ENCODE measurements at regions not wholly inside any gene's neighbourhood (a gene's known extent, or its start where the extent isn't known, plus 50 kb on each side); places are given as distances from the start of the nearest gene placed in this dataset.

DNA sequence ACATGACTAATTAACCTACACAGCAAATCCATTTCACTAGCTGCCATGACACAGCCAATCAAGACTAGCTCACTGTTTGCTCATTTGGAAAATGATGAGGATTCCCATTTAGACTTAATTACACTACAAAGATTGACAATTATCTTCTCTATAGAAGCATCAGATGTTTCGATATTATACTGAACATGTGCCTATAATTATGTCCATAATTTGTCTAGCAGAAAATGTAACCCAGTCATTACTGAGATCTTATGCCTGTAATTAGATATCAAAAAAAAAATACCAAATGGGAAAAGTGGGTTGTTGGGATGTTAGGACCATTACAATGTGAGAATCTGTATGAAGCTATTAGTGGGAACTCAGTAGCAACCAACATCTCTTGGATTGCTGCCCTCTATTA, 344.2 kb upstream of the MCTP2 start:
- no peak for DNase-seq (ENCODE audit: low read depth in 3 of 3, low spot score in 2 of 3)

DNA sequence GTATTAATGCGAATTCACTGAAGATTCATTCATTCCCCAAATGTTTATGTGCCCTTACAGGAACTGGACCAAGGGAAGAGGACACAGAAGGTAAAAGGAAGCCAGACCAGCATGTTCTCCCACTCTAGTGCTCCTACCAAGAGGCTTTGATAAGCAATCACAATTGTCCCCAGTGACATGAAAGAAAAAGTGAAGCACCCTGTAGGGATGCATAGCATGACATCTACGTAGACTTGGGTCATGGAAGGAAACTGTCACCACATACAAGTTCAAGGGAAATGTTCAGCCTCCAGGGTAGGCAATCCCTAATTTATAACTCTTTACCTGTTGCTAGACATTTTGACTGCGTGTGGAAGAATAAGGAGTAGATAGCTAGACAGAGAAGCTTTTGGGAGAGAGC, 348.6 kb upstream of the MCTP2 start:
- no peak for DNase-seq (ENCODE audit: low read depth in 3 of 3, low spot score in 2 of 3)

DNA sequence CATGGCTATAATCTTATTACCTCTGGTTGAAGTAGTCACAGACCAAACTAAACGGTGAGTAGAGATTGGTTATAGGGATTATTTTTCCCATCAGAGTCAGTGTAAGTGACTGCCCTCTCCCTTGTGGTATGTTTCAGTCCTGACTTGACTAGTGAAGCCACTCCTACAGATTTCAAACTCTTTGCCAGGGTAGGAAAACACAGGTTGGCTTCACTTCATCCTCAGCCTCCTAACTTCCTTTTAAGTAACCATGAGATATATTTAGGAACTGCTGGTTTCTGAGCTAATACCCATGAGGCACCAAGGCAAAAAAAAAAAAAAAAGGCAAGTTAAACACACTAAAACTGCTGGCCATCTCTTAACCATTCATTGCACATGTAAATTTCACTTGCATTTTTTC, 349.2 kb upstream of the MCTP2 start:
- no peak for DNase-seq (ENCODE audit: low read depth in 3 of 3, low spot score in 2 of 3)

DNA sequence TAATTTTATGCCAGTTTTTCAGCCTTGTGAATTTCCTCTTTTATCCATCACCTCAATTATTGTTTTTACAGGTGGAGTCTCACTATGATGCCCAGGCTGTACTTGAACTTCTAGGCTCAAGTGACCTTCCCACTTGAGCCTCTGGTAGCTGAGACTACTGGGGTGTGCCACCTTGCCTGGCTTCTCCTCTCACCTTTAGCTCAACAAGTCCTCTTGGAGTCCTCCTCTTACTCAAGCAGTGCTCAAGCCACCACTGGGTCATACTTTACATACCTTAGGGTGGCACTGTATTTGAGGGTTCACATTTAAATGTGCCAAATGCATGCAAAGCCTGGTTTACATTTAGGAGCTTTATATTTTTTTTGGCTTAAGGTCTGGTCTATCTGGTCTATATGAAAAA, 350.1 kb upstream of the MCTP2 start:
- DNase-seq (ENCODE audit: low read depth in 3 of 3, low spot score in 2 of 3), result no peak

DNA sequence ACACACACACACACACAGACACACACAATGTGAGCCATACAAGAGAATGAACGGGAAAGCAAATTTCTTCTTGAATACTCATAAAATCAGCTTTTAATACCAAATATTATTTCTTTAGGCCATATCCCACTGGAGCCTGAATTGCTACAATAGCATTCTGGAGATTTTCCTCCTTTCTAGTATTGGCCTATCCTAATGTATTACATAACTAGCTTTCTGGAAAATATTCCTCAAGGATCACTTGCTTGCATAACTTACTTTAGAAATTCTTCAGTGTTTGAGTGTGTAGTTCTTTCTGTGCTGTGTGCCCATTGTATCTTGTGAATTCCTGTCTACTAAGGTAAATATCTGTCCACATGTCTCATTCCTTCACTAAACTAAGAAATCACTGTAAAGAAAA, 351.0 kb upstream of the MCTP2 start:
- DNase-seq (ENCODE audit: low read depth in 3 of 3, low spot score in 2 of 3), result no peak

DNA sequence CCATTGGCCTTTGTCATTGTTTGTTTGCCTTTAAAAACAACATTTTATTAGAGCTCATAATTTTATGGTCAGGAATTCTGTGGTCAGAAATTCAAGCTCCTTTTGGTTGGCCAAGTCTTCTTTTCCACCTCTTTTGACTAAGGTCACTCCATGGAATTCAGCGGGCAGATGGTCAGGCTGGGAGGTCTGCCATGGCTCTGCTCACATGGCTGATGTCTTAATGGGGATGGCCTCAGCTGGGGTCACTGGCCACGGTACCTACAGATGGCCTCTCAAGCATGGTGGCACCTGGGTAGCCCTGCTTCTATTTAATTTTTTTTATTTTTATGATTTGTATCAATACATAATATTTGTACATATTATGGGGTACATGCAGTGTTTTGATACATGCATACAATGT, 360.8 kb upstream of the MCTP2 start:
- no peak for DNase-seq (ENCODE audit: low read depth in 3 of 3, low spot score in 2 of 3)

DNA sequence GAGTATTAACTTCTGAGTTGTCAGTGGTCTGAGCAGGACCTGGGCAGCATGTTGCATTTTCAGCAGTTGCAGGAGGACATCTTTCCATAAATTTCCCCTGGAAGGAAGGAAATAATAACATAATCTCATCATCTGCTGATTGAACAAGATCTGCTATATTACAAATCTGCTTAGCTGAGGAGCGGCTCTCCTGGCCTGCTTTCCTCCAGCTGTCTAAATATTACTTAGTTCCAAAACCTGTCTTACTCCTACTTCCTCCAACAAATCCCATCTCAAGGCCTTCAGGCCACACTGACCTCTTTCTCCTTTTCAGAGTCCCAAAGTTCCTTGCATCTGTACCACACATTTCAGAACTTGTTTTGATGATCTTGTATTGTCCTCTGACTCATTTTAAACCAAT, 364.4 kb upstream of the MCTP2 start:
- DNase-seq (ENCODE audit: low read depth in 3 of 3, low spot score in 2 of 3), result no peak

DNA sequence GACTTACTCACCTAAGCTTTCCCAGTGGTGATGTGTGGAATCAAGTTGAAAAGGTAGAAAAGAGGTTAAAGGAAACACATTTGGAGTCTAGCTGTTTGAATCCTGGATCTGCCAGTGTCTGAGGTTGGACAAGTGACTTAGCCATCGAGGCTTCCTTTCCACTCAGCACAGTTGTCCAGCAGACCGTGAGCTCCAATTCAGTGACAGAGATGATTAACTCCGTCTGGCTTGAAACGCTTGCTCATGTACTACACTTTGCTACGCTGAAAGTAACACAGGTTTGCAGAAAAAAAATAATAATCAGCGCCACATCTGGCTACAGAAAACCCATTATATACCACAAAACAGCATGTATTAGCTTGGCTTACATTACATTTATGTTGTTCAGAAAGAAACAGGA, 364.9 kb upstream of the MCTP2 start:
- DNase-seq (ENCODE audit: low read depth in 3 of 3, low spot score in 2 of 3), result peak in 1 of 3 donors; percentile 30

DNA sequence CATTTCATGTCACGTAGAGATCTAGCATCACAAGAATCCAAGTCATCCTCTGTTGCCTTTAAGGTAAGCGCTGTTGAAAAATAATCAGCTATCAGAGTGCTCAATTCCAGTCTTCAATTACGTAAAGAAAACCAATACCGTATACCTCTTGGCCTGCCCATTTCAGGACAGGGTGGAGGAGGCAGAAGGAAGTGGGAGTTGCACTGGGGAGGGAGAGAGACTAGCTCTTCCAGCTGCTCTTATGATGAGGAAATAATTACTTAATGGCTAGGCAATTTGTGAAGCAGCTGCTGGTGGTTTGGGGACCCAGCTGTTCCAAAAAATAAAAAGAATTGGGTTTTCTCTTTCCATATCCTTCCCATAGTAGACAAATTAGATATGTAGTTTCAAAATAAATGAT, 365.8 kb upstream of the MCTP2 start:
- no peak for DNase-seq (ENCODE audit: low read depth in 3 of 3, low spot score in 2 of 3)

DNA sequence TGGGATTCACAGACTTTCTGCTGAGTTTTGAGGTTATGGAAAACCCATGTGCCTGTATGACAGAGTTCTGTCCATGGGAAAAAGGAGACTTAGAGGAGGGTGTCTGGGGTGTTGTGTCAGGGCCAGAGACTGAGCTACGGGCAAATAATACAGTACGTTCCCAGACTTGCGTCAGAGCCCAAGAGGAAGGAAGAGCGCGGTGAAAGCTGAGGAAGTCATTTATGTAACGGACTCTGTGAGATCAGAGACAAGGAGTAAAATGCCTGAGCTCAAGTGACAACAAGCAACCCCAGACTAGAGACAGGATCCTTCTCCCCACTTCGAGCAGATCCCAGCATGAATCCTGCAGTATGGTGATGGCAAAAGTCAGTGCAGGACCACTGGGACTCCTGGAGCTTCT, 368.6 kb upstream of the MCTP2 start:
- DNase-seq (ENCODE audit: low read depth in 3 of 3, low spot score in 2 of 3), result no peak

DNA sequence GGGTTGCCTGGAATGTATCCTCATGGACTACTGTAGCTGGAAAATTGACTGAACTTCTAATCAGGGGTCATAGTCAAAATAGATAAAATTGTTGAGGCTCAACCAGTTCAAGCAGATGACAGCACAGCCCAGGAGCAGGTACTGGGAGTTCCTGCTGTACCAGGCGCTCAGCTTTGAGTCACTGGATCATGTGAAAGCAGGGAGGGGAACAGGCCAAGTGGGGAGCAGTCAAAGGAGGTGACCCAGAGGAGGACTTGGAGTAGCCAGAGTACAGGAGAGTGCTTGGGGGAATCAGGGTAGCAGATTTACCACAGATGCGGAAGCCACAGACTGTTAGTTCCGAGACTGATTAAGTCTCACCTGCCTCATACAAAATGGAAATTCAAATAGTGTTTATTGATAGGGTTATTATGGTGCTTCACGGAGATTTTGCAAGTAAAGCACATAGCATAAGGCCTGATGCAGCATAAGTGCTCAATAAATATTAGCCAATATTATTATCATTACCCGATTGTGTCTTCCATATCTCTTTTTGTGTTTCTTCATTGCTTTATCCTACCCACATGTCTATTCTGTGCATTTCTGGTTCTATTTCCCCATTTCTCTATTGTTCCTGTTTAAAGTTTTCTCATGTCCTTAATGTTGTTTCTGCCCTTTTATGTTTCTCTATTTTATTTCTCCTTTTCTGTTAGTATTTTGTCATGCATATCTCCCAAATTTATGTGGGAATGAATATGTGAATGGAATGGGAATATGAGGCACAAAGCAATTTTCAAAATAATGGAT, 369.2 kb upstream of the MCTP2 start:
- no peak for DNase-seq (ENCODE audit: low read depth in 3 of 3, low spot score in 2 of 3)

DNA sequence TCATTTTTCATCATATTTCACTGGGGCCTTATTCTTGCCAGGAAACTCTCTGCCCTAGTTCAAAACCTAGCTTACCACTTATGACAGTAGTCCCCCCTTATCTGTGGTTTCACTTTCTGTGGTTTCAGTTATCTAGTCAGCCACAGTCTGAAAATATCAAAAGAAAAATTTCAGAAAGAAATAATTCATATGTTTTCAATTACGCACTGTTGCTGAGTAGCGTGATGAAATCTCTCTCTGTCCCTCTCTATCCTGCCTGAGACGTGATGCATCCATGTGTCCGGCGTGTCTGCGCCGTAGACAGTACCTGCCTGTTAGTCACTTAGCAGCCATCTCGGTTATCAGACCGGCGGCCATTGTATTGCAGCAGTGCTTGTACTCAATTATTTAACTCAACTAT, 369.9 kb upstream of the MCTP2 start:
- DNase-seq (ENCODE audit: low read depth in 3 of 3, low spot score in 2 of 3), result no peak

DNA sequence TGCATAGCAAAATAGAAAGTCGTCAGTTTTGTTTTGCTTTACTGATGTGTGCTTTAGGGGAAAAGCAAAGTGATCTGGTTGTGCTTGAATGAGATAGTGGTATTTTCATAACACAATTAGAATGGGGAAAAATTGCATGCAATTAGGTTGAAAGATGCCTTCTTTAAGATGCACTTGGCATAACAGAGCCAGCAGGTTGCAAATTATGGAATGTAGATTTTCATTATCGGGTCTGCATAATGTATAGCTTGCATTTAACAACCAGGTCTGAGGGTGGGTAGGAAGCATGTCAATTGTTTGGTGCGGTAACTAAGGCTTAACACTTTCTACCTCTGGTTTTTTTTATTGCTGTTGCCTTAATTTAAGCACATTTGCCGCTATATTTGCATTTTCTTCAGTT, 370.7 kb upstream of the MCTP2 start:
- DNase-seq (ENCODE audit: low read depth in 3 of 3, low spot score in 2 of 3), result no peak

DNA sequence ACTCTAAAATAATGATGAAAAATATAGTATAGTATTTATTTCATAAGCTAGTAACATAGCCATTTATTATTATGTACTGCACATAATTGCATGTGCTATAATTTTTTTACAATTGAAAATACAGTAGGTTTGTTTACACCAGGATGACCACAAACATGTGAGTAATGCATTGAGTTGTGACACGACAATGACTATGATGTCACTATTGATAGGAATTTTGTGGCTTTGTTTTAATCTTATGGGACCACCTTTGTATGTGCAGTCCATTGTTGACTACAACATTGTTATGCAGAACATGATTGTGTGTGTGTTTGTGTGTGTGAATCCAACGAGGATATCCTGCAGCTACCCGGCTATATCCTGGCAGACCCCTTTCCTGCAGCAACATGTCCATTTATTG, 372.2 kb upstream of the MCTP2 start:
- no peak for DNase-seq (ENCODE audit: low read depth in 3 of 3, low spot score in 2 of 3)

DNA sequence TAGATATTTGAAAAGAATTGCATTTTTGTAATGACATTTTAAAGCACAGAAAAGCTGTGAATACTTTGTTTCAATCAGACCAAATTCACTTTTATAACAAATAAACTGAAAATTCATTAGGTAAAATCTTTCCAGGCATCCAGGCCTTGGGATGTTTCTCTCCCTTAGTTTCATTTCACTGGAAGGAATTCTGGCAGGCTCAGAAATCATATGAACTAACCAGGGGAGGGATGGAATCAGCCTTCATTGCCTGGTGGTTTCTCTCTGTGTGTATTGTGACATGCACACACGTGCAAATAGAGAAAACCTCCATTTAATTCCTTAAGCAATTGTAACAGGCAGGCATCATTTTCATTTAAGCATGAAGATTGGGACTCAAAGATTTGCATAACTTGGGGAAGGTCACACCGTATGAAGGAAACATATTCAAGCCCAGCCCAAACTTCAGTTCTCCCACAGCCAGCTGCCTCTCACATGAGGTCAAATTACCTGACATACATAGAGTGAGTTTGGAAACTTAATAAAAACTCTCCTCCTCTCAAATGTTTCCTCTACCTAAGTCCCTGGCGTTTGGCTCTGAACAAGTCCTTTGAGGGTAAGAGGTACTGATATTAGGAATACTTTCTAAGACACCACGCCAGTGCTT, 376.1 kb upstream of the MCTP2 start:
- no peak for DNase-seq (ENCODE audit: low read depth in 3 of 3, low spot score in 2 of 3)

DNA sequence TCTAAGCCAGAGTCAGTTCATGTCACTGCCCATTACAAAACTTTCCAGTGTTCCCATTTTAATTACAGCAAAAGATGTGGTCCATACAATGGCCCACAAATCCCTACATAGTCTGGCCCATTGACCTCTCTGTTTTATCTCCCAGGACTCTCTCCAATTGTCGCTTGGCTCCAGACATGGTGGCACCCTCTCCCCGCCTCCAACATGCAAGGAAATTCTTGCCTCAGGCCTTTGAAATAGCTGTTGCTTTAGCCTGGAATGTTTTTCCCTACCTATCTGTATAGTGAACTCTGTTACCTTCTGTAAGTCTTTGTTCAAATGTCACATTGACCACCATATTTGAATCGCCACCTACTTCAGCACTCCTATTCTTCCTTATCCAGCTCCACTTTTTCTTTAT, 377.3 kb upstream of the MCTP2 start:
- DNase-seq (ENCODE audit: low read depth in 3 of 3, low spot score in 2 of 3), result no peak

DNA sequence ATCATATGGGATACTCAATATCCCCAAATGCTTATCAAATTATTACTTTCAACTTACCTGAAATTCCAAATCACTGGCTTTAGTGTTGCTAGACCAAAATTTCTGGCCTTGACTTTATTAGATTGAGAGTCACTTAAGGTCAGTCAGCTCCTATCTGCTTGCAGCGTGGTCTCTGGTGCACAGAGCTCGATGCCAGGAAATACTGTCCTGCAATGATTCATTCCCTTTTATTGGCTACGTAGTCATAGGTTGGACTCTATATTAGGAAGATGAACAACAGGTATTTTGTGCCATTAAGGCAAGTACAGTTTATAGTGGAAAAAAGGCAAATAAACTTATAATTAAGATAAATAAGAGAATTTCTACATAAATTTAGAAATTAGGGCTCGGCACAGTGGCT, 378.6 kb upstream of the MCTP2 start:
- DNase-seq (ENCODE audit: low read depth in 3 of 3, low spot score in 2 of 3), result no peak

DNA sequence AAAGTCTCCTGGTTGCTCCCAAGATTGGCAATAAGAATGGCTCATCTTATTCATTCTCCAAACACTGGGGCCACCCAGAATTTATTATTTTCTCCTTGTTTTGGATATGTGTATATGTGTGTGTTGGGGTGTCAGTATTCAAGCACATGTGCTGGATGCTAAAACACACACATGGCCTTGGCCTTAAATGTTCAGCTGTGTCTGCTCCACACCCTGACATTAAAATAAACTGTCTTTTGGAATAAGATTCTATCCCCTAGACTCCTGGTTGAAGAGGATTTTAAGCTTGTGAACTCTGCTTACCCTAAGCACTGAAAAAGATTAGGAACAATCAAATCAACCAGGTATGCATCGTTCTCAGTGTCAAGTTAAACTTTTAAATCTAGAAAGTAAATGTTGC, 382.9 kb upstream of the MCTP2 start:
- no peak for DNase-seq (ENCODE audit: low read depth in 3 of 3, low spot score in 2 of 3)

DNA sequence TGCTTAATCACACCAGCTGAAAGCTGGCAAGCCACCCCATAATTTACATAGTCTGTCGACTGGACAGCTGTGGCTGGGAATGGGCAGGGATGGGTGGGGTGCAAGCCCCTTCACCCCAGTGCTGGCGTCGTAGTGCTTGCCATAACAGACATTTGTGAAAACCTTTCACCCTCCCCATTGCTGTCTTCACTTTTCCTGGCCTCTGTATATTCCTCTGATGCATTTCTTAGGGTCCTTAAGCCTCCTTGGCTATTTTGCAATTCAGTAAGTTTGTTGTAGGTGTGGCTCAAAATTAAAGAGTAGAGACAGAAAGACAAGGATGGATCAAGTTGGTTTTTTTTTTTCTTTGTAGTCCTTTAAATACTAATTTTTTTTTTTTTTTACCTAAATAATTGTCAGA, 383.3 kb upstream of the MCTP2 start:
- no peak for DNase-seq (ENCODE audit: low read depth in 3 of 3, low spot score in 2 of 3)

DNA sequence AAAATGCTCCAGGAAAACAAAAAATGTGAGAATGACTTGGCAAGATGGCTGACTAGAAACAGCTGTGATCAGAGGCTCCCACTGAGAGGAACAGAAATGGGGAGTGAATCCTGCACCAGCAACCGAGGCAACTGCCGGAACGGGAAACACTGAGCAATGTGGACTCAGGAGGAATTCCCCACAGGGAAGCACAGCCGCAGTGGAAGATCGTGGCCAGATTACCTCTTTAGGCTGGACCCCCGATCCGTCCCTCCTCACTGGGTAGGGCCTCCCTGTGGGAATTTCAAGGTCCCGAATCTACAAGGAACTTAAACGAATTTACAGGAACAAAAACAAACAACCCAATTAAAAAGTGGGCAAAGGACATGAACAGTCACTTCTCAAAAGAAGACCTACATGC, 385.2 kb upstream of the MCTP2 start:
- no peak for DNase-seq (ENCODE audit: low read depth in 3 of 3, low spot score in 2 of 3)

DNA sequence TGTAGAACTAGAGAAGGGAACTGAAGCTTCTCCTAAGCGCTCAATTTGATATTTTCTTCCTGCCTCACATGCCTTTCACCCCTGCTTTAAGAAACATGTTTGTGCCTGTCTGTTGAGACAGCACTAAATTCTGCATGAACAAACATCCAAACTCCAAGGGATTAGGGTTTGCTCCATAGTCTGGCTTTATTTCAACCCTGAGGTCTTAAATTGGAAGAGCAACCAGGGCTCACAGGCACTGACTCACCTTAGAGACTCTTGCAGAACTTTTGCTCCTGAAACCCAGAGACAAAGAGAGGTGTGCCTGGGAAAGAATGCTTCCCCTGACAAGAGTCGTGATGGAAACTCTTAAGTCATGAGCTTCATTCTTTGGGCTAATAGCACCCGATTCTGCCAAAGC, 393.9 kb upstream of the MCTP2 start:
- no peak for DNase-seq (ENCODE audit: low read depth in 3 of 3, low spot score in 2 of 3)

DNA sequence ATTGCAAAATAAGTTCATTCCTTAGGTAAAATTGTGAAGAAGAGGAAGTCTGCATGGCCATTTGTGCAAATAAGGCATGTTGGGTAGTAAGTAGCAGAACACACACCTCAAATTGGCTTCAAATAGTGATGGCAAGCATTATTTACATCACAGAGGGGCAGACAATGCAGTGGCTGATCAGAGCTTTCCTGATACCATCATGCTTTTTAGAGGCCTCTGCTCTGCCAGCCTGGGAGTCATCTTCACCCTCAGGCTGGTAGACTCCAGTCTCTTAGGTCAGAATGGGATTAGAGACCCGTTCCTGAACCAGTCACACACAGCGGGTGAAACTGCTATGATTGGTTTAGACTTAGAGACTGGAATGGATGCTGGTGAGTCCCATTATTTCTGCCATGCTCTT, 396.0 kb upstream of the MCTP2 start:
- DNase-seq (ENCODE audit: low read depth in 3 of 3, low spot score in 2 of 3), result no peak

DNA sequence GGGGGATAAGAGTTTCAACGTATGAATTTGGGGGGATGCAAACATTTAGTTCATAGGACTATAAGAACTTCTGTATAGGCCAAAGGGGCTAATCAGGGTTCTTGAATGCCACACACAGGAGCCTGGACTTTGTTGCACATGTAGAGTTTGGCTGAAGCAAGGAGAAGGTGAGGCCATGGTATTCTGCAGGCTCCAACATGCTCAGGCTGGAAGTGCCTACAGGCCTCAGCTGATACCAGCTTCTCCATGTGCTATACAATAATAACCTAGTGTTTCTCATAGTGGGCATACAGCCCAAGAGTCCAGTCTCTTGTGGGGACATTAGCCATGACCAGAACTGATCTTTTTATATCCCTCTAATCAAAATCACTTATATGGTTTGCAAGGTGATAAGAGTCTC, 399.7 kb upstream of the MCTP2 start:
- DNase-seq (ENCODE audit: low read depth in 3 of 3, low spot score in 2 of 3), result no peak
